RWPE1 (cell line): ENCODE measurements at regions not wholly inside any gene's neighbourhood (a gene's known extent, or its start where the extent isn't known, plus 50 kb on each side); places are given as distances from the start of the nearest gene placed in this dataset.
A peak's percentile ranks its signal among the peaks of the same experiment; 100 is the strongest.

Source experiments
- CTCF ChIA-PET: fragments of 350-600 bp; sonication (Branson Sonifier 250); formaldehyde crosslinking; extraction: SDS; loops from one replicate; lab custom pipeline; 2021; lab: Yijun Ruan, JAX
- POLR2A ChIA-PET: fragments of 400-600 bp; formaldehyde crosslinking; extraction: SDS; loops from one replicate; lab custom pipeline; 2020; ENCODE audit warnings: antibody characterized with exemption; ENCODE audit not compliant: low non-redundant PET; lab: Yijun Ruan, JAX
- DNase-seq: peaks from one replicate; pipeline ENCODE4 v3.0.0; 2012; ENCODE audit warnings: low spot score
- H3K27ac ChIP-seq: fragments of 450-650 bp; 2 replicates; pipeline ENCODE4 v1.5.1; 2017
- CTCF ChIP-seq: fragments of 450-650 bp; conservative IDR thresholded peaks from 2 replicates; pipeline ENCODE4 v1.5.1; 2017; ENCODE audit warnings: low read depth, mild to moderate bottlenecking

GRCh38 chr13:50631041-50631440 lies 212.5 kb downstream of the DLEU7 start:
- ChIA-PET POLR2A (no interaction called here), CTCF (interaction anchor here (0.6 kb wide), 1 partner anchor 170 kb away, joined by 6 read pairs; no protein-coding TSS in a partner anchor)
- H3K27ac ChIP-seq, result no peak overlapping the region
- no peak for TF ChIP-seq CTCF
- DNase-seq, result no peak

GRCh38 chr13:50634339-50634738 lies 209.2 kb downstream of the DLEU7 start:
- ChIA-PET CTCF (interaction anchor here (1.2 kb wide), 1 partner anchor 14 kb away, joined by 3 read pairs; no protein-coding TSS in a partner anchor), POLR2A (no interaction called here)
- TF ChIP-seq CTCF, result no peak
- no peak overlapping the region for H3K27ac ChIP-seq
- no peak for DNase-seq

GRCh38 chr13:50635504-50635903 lies 208.0 kb downstream of the DLEU7 start:
- CTCF ChIA-PET, result interaction anchor here (1.0 to 1.2 kb wide), 2 partner anchors 8 to 16 kb away, joined by 3 to 5 read pairs; no protein-coding TSS in a partner anchor
- H3K27ac ChIP-seq, result no peak overlapping the region
- DNase-seq, result no peak
- POLR2A ChIA-PET, result no interaction called here
- no peak for TF ChIP-seq CTCF

- no peak for TF ChIP-seq CTCF
- DNase-seq, result no peak
- CTCF ChIA-PET, result interaction anchor here (1.0 kb wide), 1 partner anchor 9 kb away, joined by 5 read pairs; no protein-coding TSS in a partner anchor
- POLR2A ChIA-PET, result no interaction called here
- H3K27ac ChIP-seq, result no peak overlapping the region
Measured at GRCh38 chr13:50636007-50636704, 207.3 kb downstream of the DLEU7 start.

- POLR2A ChIA-PET, result no interaction called here
- CTCF ChIA-PET, result interaction anchor here (0.5 kb wide), 1 partner anchor 684 kb away, joined by 3 read pairs; no protein-coding TSS in a partner anchor
- H3K27ac ChIP-seq, result no peak overlapping the region
- no peak for DNase-seq
- TF ChIP-seq CTCF, result no peak
Measured at GRCh38 chr13:50643060-50643459, 200.4 kb downstream of the DLEU7 start.

- CTCF ChIA-PET, result interaction anchor here (0.6 to 0.7 kb wide), 3 partner anchors 12 to 748 kb away, joined by 3 to 7 read pairs (median 3); no protein-coding TSS in a partner anchor
- H3K27ac ChIP-seq, result peak overlapping the region; percentile 60
- POLR2A ChIA-PET, result no interaction called here
- peak; percentile 54 for DNase-seq
- TF ChIP-seq CTCF, result no peak
Measured at GRCh38 chr13:50644081-50644871, 199.2 kb downstream of the DLEU7 start.
